C4-2B (cell line): ENCODE measurements at regions not wholly inside any gene's neighbourhood (a gene's known extent, or its start where the extent isn't known, plus 50 kb on each side); places are given as distances from the start of the nearest gene placed in this dataset.

Source experiments
- H3K27ac ChIP-seq: fragments of 450-650 bp; 2 replicates; pipeline ENCODE4 v1.5.1; 2017
- CTCF ChIP-seq: fragments of 450-650 bp; conservative IDR thresholded peaks from 2 replicates; pipeline ENCODE4 v1.5.1; 2017; ENCODE audit warnings: mild to moderate bottlenecking
- ZFX ChIP-seq: fragments of 450-650 bp; IDR thresholded peaks from 2 replicates; pipeline ENCODE4 v1.6.1; 2017

GRCh38 chr5:2658881-2659470 lies 92.5 kb downstream of the IRX2 start:
- TF ChIP-seq CTCF: no peak
- TF ChIP-seq ZFX: no peak

GRCh38 chr5:2658447-2658846 lies 93.0 kb downstream of the IRX2 start:
- no peak overlapping the region for H3K27ac ChIP-seq
- TF ChIP-seq ZFX (no peak), CTCF (no peak)

More at GRCh38 chr5:2658881-2659470, 92.5 kb downstream of the IRX2 start:
- H3K27ac ChIP-seq: no peak overlapping the region

GRCh38 chr5:2657151-2657550 lies 94.3 kb downstream of the IRX2 start:
- TF ChIP-seq ZFX (no peak), CTCF (no peak)
- H3K27ac ChIP-seq: no peak overlapping the region

GRCh38 chr5:2656206-2656605 lies 95.3 kb downstream of the IRX2 start:
- no peak for TF ChIP-seq CTCF
- TF ChIP-seq ZFX: no peak
- H3K27ac ChIP-seq: no peak overlapping the region

- TF ChIP-seq CTCF (no peak), ZFX (no peak)
- H3K27ac ChIP-seq: no peak overlapping the region
These were observed 97.5 kb downstream of the IRX2 start for GRCh38 chr5:2653991-2654390.

GRCh38 chr5:2651116-2651515 lies 100.4 kb downstream of the IRX2 start:
- TF ChIP-seq CTCF: no peak
- TF ChIP-seq ZFX: no peak
- H3K27ac ChIP-seq: no peak overlapping the region

GRCh38 chr5:2642684-2643345 lies 108.7 kb downstream of the IRX2 start:
- no peak overlapping the region for H3K27ac ChIP-seq
- no peak for TF ChIP-seq ZFX
- no peak for TF ChIP-seq CTCF
